GM19043 (cell line): ENCODE measurements at regions not wholly inside any gene's neighbourhood (a gene's known extent, or its start where the extent isn't known, plus 50 kb on each side); places are given as distances from the start of the nearest gene placed in this dataset.

Experiments
- ATAC-seq: cut with Tn5 transposase; IDR thresholded peaks from one replicate; pipeline ENCODE4 v1.9.1; 2021; ENCODE audit warnings: low read depth; ENCODE audit not compliant: unreplicated experiment

DNA sequence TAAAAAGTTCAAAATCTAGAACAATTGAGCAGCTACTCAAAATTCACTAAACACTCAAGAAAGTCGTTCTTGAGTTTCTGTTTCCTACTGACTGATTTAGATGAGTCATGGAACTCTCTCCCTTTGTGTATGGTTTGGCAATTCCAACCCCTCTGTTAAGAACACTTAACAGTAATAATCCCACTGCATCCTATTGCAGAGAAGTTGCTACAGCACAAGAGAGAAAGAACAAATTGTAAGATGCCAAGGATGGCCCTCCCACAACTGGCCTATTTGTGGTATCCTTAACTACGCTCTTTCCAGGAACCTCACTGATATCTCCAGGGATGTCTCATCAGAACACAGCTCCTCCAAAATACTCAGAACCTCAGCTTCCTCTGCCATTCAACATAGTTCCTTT, 701.8 kb upstream of the TENM3 start:
- ATAC-seq, result no peak

DNA sequence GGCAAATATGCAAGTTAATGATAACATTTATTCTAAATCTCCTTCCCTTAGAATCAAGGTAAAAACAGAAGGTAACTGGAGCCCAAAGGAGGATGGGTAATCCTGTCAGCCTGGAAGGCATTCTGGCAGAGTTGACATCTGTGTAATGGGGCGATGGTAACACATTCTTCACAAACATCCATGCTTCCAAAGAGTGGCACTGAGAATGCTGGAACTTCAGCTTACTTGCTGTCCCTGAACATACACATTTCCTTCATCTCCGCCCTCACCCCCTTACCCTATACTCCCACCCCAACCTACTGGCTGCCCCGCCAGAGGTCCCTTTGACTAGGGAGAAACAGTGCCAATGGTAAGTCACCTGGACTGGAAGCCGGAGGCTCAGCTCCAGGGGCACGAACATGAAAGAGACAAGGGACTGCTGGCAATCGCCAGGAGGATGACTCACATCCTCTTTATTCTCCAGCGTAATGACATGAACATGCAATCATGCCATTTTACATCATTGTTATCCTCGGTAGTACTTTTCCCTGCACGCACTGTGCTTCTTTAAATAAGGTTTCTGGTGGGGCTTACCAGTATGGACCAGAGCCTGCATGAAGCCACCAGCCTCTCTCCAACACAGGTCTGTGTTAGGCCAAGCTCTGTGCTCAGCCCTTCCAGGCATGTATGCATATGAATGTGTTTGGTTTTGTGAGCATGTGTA, 694.2 kb upstream of the TENM3 start:
- ATAC-seq, result no peak

- no peak for ATAC-seq
These were observed 693.5 kb upstream of the TENM3 start for GRCh38 chr4:181549576-181550188.

GRCh38 chr4:181550381-181550780, 692.8 kb upstream of the TENM3 start:
- no peak for ATAC-seq

- ATAC-seq, result no peak
These were observed 683.6 kb upstream of the TENM3 start for GRCh38 chr4:181559637-181560036.

GRCh38 chr4:181562399-181562798, 680.8 kb upstream of the TENM3 start:
- no peak for ATAC-seq

GRCh38 chr4:181564625-181565024, 678.6 kb upstream of the TENM3 start:
- no peak for ATAC-seq

DNA sequence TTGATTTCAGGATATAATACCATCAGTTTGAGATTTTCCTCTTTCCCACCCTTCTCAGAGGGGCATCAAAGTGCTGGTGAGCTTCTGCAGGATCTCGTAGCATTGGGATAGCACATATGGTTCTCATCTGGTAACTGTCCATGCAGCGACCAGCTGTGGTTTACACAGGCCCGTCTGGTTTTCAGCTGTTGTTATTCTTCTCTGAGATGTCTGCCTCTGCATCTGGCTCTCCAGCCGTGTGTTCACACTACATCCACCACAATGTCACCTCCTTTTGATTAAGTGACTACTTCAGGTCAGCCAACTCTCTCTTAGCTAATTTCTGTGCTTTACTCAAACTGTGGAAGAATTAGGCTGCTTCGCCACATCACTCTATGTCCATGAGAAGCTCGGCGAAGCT, 676.7 kb upstream of the TENM3 start:
- no peak for ATAC-seq

DNA sequence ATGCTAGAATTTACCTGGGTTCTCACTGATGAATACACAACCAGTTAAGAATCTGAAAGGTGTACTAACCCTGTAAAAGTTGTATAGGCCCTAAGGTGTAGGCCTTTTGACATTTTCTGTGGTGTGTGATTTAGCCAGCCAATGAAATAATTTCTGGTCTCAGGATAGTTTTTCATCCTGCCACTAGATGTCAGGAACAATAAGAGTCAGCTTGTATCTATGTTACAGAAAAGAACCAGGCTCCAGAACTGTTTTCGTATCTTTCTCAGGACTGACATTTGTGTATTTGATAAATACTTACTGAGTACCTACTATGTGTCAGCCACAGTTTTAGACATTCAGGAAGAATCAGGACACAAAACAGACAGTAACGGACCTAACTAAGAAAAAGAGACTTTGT, 673.6 kb upstream of the TENM3 start:
- peak; percentile 89 for ATAC-seq

DNA sequence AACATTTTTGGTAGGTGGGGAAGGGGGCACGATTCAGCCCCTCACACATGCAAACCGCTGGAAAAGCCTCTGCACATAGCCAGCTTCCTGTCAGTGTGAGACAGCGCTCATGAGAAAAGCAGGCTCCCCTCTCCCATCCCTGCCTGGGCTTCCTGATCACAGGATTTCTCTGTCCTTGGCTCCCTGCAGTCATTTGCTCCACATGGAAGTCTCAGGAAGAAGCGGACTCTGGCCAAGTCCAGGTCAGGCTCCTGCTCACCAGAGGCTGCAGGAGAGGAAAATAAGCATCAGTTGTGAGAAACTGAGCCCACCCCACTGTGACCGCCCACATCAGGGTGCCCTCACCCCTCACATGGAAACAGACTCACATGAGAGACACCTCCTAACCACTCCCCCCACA, 664.3 kb upstream of the TENM3 start:
- ATAC-seq, result no peak

GRCh38 chr4:181579486-181579885, 663.7 kb upstream of the TENM3 start:
- ATAC-seq, result no peak

DNA sequence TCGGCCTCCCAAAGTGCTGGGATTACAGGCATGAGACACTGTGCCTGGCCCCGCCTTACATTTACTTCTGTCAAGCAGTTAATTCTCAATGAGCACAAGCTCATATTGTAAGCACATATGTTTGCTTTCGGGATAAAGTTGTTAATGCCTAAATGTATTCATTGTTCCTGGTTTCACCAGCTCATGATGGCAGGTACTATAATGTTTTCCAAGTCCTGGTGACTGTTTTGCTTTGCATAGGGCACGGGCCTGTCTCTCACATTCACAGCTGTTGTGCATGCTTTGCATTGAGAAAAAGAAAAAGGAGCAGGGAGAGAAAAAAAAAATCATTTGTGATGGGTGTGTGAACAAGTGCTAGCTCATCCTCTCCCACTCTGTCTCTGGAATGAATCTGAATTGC, 661.2 kb upstream of the TENM3 start:
- ATAC-seq, result no peak

DNA sequence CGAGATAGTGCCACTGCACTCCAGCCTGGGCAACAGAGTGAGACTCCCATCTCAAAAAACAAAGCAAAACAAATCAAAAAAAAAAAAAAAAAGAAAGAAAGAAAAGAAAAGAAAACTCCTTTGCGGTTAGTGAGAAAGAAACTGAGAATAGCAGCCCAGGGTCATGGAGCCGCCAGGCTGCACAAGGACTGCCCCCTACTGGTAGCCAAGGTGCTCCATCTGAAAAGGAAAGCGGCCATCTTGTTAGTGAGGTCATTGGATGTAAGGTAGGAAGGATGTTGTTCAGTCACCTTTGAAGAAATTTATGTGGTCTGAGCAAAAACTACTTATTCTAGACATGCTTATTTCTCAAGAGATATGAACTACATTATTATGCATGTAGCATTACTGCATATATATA, 660.6 kb upstream of the TENM3 start:
- no peak for ATAC-seq

GRCh38 chr4:181588733-181589302, 654.4 kb upstream of the TENM3 start:
- ATAC-seq, result no peak

DNA sequence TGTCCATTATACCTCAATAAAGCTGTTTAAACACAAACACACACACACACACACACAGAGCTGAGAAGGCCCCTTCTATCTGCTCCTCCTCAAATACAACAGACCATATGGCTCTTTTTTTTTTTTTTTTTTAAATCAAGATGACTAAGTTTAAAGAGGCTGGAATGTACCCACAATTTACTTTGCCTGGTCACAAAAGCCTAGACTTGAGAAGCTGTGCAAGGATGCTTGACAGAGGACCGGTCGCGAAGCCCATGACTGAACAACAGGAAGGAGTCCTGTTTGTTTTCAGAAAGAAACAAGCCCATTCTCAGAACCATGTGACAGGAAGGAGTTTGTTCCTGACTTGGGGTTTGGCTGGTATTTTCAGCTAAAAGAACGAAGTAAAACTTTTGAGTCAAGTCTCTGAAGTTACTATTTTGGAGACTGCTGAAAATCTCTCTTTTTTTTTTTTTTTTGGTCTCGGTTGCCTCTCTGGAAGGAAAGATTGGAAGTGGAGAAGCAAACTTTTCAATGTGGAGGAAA, 650.9 kb upstream of the TENM3 start:
- no peak for ATAC-seq

GRCh38 chr4:181593703-181594102, 649.5 kb upstream of the TENM3 start:
- no peak for ATAC-seq

- ATAC-seq, result no peak
These were observed 649.0 kb upstream of the TENM3 start for GRCh38 chr4:181594188-181594587.

DNA sequence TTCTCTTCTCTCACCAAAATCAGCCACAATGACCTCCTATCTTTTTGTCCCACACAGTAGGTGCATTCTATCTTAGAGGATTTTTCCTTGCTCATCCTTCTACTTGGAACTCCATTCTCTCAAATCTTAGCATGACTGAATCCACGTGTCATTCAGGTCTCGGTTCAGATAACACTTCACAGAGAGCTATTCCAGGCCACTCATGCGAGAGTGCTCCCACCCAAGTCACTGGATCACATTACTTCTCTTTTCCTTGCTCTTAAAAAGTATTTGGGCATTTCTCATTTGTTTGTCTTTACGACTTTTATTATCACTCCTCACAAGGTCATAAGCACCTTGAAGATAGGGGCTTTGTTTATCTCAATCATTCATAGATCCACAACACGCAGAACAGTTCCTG, 647.5 kb upstream of the TENM3 start:
- no peak for ATAC-seq

GRCh38 chr4:181597766-181598165, 645.4 kb upstream of the TENM3 start:
- no peak for ATAC-seq

DNA sequence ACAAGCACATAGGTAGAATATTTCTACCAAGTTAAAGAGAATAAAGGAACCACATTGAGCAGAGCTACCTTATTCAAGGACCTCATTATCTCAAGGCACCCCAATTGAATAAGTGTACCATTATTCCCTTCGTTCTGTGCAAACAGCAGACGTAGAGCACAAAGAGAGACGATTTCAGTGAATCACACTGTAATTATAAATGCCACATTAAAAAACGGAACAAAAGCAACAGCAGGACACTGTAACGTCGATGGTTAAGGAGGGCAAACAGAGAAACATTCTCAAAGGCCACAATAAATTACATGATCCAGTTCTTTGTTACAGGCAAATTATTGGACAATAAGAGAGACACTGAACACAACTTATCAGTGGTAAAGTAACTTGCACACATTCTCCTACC, 644.1 kb upstream of the TENM3 start:
- ATAC-seq, result no peak

GRCh38 chr4:181601103-181601502, 642.1 kb upstream of the TENM3 start:
- no peak for ATAC-seq

- no peak for ATAC-seq
These were observed 638.7 kb upstream of the TENM3 start for GRCh38 chr4:181604546-181604945.
